Spleen (tissue), 11 donors: ENCODE measurements at regions not wholly inside any gene's neighbourhood (a gene's known extent, or its start where the extent isn't known, plus 50 kb on each side); places are given as distances from the start of the nearest gene placed in this dataset.

Experiments
- DNase-seq: peaks from one replicate; pipeline ENCODE4 v3.0.0-alpha.2; 2020
- H3K27ac ChIP-seq, 8 donors: fragments of 200-600 bp; sonication (generic) in 7 of 8; 1 replicate in 4 of 8; 2 replicates in 4 of 8; pipeline versions ENCODE4 v1.5.0 to v1.8.0; 2016 to 2021; ENCODE audit warnings: inconsistent platforms in 4 of 8, mild to moderate bottlenecking in 4 of 8, moderate library complexity in 1 of 8
- H3K27me3 ChIP-seq, 7 donors: fragments of 200-600 bp; sonication (generic) in 6 of 7; replicated peaks in 1 of 7; 1 replicate in 4 of 7; 2 replicates in 3 of 7; pipeline versions ENCODE4 v1.5.0 to v1.8.0; 2016 to 2021; ENCODE audit warnings: inconsistent platforms in 3 of 7, mild to moderate bottlenecking in 1 of 7
- H3K36me3 ChIP-seq, 6 donors: fragments of 200-600 bp; sonication (generic) in 5 of 6; 1 replicate in 4 of 6; 2 replicates in 2 of 6; pipeline versions ENCODE4 v1.5.0 to v1.8.0; 2016 to 2021; ENCODE audit warnings: inconsistent platforms in 2 of 6
- H3K4me1 ChIP-seq, 6 donors: fragments of 200-600 bp; sonication (generic) in 5 of 6; 1 replicate in 3 of 6; 2 replicates in 3 of 6; pipeline versions ENCODE4 v1.5.0 to v1.8.0; 2016 to 2021; ENCODE audit warnings: inconsistent platforms in 3 of 6
- H3K4me3 ChIP-seq, 8 donors: fragments of 200-600 bp; sonication (generic) in 7 of 8; 1 replicate in 4 of 8; 2 replicates in 4 of 8; pipeline versions ENCODE4 v1.5.0 to v1.8.0; 2016 to 2021; ENCODE audit warnings: inconsistent platforms in 4 of 8, mild to moderate bottlenecking in 4 of 8, moderate library complexity in 2 of 8
- H3K9me3 ChIP-seq, 8 donors: fragments of 200-600 bp; sonication (generic) in 7 of 8; 1 replicate in 4 of 8; 2 replicates in 4 of 8; pipeline versions ENCODE4 v1.5.0 to v1.8.0; 2016 to 2021; ENCODE audit warnings: inconsistent platforms in 4 of 8
- POLR2A ChIP-seq, 3 donors: fragments of 450-650 bp; IDR thresholded peaks; one replicate each; pipeline ENCODE4 v1.5.1; 2017; ENCODE audit warnings: antibody characterized with exemption in 3 of 3, mild to moderate bottlenecking in 1 of 3
- POLR2AphosphoS5 ChIP-seq, 3 donors: sonication (generic); formaldehyde crosslinking; IDR thresholded peaks; one replicate each; pipeline ENCODE4 v1.5.1; 2017; ENCODE audit warnings: antibody characterized with exemption in 3 of 3
- WGBS, 5 donors: extraction: QIAGEN DNeasy Blood & Tissue Kit in 3 of 5; methylation state at CpG; one replicate each; pipeline versions ENCODE4 v1.1.5 to v1.1.7; 2013 to 2018; 5-methylcytosine and 5-hydroxymethylcytosine counted together
- intact Hi-C: fragments of 100-400 bp; cut with DNase I; formaldehyde crosslinking; loops from one replicate; pipeline ENCODE4 v1.15.0; 2023; ENCODE audit warnings: low total_unique reads
- TF ChIP-seq, protein P1 (sequence below), 11 experiments: fragments of 200-600 bp in 7 of 11; fragments of 450-650 bp in 4 of 11; sonication (generic) in 4 of 11; IDR thresholded peaks in 8 of 11; conservative IDR thresholded peaks in 3 of 11; 1 replicate in 7 of 11; 2 replicates in 4 of 11; pipeline versions ENCODE4 v1.4.0 to v1.8.0; 2016 to 2021; ENCODE audit warnings: antibody characterized with exemption in 11 of 11, inconsistent platforms in 4 of 11, mild to moderate bottlenecking in 1 of 11
- donor health status: healthy with polysubstance abuse.
- donor health status: DM: no; HTN: no; CAD: no; lungs with moderate emphysema.
- donor health status: DM: no; HTN: no; CAD: no.
- donor health status: Bipolar disorder and iron deficiency.
- donor health status: healthy.
- donor health status: DM: no; HTN: no; CAD: no.
- donor health status: DM: yes; HTN: yes; CAD: no.

GRCh38 chr9:99299211-99300102 is 77.4 kb downstream of the SEC61B start:
- H3K4me3 ChIP-seq: no peak overlapping the region
- intact Hi-C loops: no loop called here
- WGBS, 5 donors: 67 to 85% (median 84%) methylated on average over 4 of the region's 4 CpGs
- H3K9me3 ChIP-seq: no peaks in the 10 kb centered on the region
- no peak for TF ChIP-seq POLR2AphosphoS5 (IDR thresholded peaks at IDR 0.05)
- TF ChIP-seq, protein P1, sequence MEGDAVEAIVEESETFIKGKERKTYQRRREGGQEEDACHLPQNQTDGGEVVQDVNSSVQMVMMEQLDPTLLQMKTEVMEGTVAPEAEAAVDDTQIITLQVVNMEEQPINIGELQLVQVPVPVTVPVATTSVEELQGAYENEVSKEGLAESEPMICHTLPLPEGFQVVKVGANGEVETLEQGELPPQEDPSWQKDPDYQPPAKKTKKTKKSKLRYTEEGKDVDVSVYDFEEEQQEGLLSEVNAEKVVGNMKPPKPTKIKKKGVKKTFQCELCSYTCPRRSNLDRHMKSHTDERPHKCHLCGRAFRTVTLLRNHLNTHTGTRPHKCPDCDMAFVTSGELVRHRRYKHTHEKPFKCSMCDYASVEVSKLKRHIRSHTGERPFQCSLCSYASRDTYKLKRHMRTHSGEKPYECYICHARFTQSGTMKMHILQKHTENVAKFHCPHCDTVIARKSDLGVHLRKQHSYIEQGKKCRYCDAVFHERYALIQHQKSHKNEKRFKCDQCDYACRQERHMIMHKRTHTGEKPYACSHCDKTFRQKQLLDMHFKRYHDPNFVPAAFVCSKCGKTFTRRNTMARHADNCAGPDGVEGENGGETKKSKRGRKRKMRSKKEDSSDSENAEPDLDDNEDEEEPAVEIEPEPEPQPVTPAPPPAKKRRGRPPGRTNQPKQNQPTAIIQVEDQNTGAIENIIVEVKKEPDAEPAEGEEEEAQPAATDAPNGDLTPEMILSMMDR (IDR thresholded peaks at IDR 0.05 in 8 of 11, conservative IDR thresholded peaks at IDR 0.05 in 3 of 11): no peak
- no peak for TF ChIP-seq POLR2A (IDR thresholded peaks at IDR 0.05)
- H3K4me1 ChIP-seq: peaks cover 0 to 10% (median 0%) of the 10 kb centered on the region in 6 donors
- H3K27me3 ChIP-seq: peaks cover 0 to 3% (median 0%) of the 10 kb centered on the region in 7 donors
- no peaks in the 10 kb centered on the region for H3K36me3 ChIP-seq
- DNase-seq: no peak
- no peak overlapping the region for H3K27ac ChIP-seq

DNA sequence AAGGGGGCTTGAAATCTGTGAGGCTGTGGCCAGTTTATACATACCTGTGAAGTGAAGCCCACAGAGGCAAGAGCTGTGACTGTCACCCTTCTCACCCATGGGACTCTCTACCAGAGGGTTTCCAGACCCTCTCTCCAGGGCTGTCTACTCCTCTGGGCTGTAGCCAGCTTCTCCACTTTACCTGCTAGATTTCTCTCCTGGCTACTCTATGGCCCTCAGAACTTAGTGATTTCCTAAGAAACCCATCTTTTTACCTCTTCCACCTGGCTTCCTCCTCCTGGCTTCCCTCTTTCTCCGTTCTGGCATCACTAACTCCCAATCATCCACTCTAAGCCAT is 78.0 kb downstream of the SEC61B start:
- no peak overlapping the region for H3K27ac ChIP-seq
- peaks cover 0 to 10% (median 0%) of the 10 kb centered on the region in 6 donors for H3K4me1 ChIP-seq
- H3K9me3 ChIP-seq: no peaks in the 10 kb centered on the region
- TF ChIP-seq POLR2A (IDR thresholded peaks at IDR 0.05) (no peak), POLR2AphosphoS5 (IDR thresholded peaks at IDR 0.05) (no peak)
- TF ChIP-seq, protein P1 (IDR thresholded peaks at IDR 0.05 in 8 of 11, conservative IDR thresholded peaks at IDR 0.05 in 3 of 11): no peak
- intact Hi-C loops: no loop called here
- no peak overlapping the region for H3K4me3 ChIP-seq
- no peak for DNase-seq
- H3K36me3 ChIP-seq: no peaks in the 10 kb centered on the region
- WGBS, 5 donors: 0% methylated on average over 1 of the region's 1 CpG
- peaks cover 0 to 3% (median 0%) of the 10 kb centered on the region in 7 donors for H3K27me3 ChIP-seq

- 77 to 87% (median 82%) methylated on average over 3 of the region's 3 CpGs for WGBS, 5 donors
- Histone ChIP-seq H3K27ac (no peak overlapping the region), H3K4me1 (peaks cover 0 to 10% (median 0%) of the 10 kb centered on the region in 6 donors), H3K27me3 (peaks cover 0 to 3% (median 0%) of the 10 kb centered on the region in 7 donors), H3K36me3 (no peaks in the 10 kb centered on the region), H3K4me3 (no peak overlapping the region), H3K9me3 (no peaks in the 10 kb centered on the region)
- TF ChIP-seq POLR2A (IDR thresholded peaks at IDR 0.05): no peak
- no peak for DNase-seq
- intact Hi-C loops: no loop called here
These were observed 78.5 kb downstream of the SEC61B start for GRCh38 chr9:99300603-99301002.

DNA sequence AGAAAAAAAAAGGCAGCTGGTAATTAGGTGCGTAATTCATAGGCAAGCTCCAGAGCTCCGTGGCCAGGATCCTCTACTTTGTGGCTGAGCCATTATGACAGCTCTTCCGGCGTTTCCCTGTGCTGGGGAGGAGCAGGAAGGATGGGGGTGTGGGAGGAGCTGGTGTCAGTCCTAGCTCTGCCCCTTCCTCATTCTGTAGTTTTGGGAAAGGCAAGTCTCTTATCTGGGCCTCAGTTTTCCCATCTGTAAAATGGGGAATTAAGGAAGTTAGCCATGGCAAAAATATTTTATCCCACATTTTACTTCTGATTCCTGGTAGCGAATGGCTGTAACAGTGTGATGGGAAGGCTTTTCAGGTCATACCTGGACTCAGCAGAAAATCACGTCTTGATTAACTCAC is 81.1 kb downstream of the SEC61B start:
- Histone ChIP-seq H3K4me3 (no peak overlapping the region), H3K4me1 (no peaks in the 10 kb centered on the region), H3K27me3 (no peaks in the 10 kb centered on the region), H3K27ac (no peak overlapping the region), H3K9me3 (no peaks in the 10 kb centered on the region), H3K36me3 (no peaks in the 10 kb centered on the region)
- 66 to 78% (median 72%) methylated on average over 6 of the region's 6 CpGs for WGBS, 5 donors
- no peak for DNase-seq
- intact Hi-C loops: no loop called here
- TF ChIP-seq, protein P1 (IDR thresholded peaks at IDR 0.05 in 8 of 11, conservative IDR thresholded peaks at IDR 0.05 in 3 of 11): no peak
